Islet of Langerhans (tissue), 1 donor: ENCODE measurements at regions not wholly inside any gene's neighbourhood (a gene's known extent, or its start where the extent isn't known, plus 50 kb on each side); places are given as distances from the start of the nearest gene placed in this dataset.

Experiments used
- FAIRE-seq: peaks from one replicate; lab custom pipeline; 2011; peaks lifted over from hg19 to GRCh38; lab: Jason Lieb, UNC

GRCh38 chr2:105649534-105649933 lies 95.2 kb upstream of the NCK2 start:
- no peak for FAIRE-seq

DNA sequence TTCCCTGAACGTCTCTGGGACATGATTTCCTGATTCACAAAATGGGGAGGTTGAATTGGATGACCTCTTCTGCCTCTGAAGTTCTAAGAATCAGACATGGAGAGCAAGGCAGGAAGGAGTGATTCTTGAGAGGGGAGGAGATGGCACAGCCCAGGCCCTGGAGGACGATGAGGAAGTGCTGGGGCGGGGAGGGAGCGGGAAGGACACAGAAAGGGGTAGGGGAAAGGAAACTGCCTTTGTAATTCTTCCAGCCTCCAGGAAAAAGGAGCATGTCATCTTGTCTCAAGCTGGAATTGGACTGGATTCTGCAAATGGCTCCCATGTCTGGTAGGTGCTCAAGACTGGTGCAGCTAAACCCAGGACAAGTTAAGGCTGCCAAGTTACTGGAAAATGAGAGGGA lies 97.0 kb upstream of the NCK2 start:
- no peak for FAIRE-seq

GRCh38 chr2:105646774-105647076 lies 98.0 kb upstream of the NCK2 start:
- FAIRE-seq: no peak

GRCh38 chr2:105645938-105646773 lies 98.6 kb upstream of the NCK2 start:
- FAIRE-seq: no peak

DNA sequence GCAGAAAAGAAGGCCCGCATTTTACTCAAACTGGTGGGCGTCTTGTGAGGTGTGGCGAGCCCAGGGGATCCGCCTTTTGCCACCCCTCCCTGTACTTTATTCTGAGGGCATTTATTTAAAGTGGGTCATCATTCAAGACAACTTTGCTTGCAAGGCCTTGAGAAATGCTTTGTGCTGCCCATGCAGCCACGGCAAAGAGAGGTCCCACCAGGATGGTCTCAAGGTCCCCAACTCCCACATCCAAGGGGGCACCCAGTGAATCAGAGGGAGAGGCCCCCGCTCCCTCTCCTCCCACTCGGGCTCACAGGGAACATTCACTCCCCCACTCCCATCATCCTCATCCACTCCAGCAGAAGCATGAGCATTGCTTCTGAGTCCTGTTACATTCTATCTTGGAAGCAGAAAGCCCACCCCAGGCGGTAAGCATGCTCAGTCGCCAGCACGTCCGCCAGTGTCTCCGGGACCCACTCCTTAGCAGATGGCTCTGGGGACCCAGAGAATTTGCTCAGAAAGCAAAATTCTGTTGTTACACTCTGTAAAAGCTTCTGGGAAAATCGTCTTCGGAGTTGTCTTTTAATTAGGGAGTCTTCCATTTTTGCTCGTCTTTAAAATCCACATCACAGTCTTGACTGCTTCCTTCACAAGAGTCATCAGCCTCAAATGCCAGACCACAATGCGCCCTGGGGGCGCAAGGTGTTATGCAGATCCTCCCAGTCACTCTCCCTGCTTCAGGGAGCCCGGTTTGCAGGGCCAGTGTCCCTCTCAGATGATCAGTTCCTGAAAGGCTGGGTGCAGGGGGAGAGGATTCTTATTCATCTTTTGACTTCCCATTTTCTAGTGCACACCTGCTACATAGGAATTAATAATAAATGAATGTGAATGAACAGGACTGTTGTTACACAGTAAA lies 99.4 kb upstream of the NCK2 start:
- no peak for FAIRE-seq

- no peak for FAIRE-seq
These were observed 100.3 kb upstream of the NCK2 start for GRCh38 chr2:105644174-105644980.

DNA sequence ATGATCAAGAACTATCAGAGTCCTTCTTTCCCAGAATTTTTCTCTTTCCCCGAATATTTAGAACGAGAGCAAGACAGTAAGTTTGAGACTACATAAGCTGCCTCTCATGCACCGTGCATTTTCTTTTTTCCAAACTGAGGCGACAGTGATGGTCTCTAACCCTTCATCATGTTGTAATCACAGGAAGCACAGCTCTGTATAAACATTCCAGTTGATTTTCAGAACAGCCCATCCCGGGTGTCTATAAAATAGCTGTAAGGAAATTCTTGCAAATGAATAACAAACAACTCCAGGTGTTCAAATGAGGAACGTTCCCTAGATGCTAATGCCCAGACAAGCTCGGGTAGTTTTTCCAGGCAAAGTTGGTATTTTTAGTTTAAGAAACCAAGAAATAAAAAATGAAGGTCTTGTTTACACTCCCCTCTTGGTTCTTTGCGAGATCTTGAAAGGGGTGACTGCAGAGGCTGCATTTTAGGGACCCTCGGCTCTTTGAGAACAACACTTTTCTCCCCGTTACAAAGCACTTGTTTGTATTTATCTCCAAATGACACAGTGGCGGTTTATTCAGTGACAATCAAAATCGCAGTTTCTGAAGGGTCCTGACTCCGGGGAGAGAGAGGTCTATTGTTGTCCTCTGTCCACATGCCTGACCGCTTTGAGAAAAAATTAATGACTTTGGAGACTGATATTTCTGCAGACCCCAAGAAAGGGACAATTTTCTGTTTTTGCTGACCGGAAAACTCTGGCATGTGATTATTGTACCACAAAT lies 101.1 kb upstream of the NCK2 start:
- no peak for FAIRE-seq

- FAIRE-seq: no peak
These were observed 103.3 kb upstream of the NCK2 start for GRCh38 chr2:105641389-105641811.

DNA sequence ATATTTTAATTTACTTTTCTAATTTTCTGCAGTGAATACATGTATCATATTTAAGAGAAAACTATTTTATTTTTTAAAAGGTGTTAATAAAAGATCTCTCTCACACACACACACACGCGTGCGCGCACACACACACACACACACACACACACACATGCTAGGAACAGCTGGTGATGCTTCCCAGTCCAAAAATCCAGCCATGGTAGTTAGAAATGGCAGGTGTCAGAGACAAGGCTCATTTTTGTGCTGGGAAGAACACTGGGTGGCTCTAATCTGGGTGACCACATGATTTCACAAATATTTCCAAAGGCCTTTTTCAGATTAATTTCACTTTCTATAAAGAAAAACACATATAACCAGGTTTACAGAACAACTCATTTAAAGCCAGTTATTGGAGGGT lies 104.5 kb upstream of the NCK2 start:
- no peak for FAIRE-seq

DNA sequence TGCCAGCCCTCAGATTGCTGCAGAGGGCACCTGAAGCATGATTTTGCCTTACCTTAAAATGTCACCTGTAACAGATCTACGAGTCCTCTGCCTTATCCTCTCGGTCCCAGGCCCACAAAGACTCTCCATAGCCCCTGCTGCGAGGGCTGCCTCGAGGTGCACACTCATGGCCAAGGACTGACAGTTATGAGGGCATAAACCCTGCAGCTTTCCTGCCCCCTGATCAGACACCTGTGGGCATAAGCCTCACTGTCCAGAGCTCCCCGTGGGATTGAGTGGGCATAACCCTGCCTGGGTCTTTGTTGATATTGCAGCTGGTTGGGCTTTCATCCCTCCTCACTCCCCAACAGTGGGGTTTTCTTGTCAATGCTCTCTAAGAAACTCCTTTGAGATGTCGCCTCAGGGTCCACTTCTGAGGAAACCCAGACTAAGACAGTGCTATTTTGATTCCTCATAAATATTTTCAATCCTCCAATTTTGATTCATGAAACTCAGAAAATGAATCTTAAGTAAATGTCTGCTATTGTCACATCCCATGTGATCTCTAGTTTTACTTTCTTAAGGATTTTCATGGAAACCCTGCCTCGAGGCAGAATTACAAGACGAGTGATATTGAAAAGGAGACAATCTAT lies 108.5 kb upstream of the NCK2 start:
- no peak for FAIRE-seq

- no peak for FAIRE-seq
These were observed 109.1 kb upstream of the NCK2 start for GRCh38 chr2:105635564-105635963.

- FAIRE-seq: no peak
These were observed 110.5 kb upstream of the NCK2 start for GRCh38 chr2:105634198-105634597.

- FAIRE-seq: no peak
These were observed 112.8 kb upstream of the NCK2 start for GRCh38 chr2:105631922-105632321.

DNA sequence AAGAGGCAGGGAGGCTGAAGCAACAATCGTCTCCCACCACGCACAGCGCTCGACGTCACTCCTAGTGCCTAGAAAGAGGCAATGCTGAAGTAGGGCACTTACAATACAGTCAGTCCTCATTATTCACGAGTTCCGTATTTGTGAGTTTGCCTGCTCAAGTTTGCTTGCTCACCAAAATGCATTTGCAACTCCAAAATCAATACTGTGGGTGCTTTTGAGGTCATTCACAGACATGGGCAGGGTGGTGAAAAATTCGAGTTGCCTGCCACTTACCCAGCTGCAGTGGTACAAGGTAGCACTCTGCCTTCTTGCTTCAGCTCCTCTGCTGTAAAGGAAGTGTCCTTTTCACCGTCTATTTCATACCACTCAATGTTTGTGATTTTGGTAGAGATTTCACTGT lies 113.7 kb upstream of the NCK2 start:
- FAIRE-seq: no peak

DNA sequence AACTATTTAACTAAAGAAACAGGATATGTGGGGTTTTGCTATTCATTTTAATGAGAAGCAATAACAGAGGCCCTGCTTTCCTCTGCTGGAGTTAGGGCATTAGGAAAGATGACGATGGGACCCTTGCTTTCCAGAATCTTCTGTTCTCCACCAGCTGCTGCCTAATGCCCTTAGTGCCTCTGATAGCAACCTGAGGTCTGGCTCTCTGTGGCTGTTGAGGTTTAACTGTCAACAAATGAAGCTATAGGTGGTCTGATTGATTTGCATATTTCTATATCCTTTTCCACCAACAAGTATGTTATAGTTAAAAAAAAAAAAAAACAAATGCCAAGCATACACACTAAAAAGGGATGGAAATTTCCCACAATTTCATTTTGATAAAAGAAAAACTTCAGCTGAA lies 115.1 kb upstream of the NCK2 start:
- FAIRE-seq: no peak

GRCh38 chr2:105627534-105627933 lies 117.2 kb upstream of the NCK2 start:
- no peak for FAIRE-seq

DNA sequence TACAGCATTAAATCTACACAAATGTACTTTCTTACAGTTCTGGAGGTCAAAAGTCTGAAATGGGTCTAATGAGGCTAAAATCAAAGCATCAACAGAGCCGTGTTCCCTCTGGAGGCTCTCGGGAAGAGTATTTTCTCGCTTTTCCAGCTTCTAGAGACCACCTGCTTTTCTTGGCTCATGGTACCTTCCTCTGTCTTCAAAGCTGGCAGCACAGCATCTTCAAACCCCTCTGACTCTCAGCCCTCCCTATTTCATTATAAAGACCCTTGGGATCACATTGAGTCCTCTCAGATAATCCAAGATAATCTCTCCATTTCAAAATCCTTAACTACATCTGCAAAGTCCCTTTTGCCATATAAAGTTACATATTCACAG lies 117.8 kb upstream of the NCK2 start:
- no peak for FAIRE-seq

DNA sequence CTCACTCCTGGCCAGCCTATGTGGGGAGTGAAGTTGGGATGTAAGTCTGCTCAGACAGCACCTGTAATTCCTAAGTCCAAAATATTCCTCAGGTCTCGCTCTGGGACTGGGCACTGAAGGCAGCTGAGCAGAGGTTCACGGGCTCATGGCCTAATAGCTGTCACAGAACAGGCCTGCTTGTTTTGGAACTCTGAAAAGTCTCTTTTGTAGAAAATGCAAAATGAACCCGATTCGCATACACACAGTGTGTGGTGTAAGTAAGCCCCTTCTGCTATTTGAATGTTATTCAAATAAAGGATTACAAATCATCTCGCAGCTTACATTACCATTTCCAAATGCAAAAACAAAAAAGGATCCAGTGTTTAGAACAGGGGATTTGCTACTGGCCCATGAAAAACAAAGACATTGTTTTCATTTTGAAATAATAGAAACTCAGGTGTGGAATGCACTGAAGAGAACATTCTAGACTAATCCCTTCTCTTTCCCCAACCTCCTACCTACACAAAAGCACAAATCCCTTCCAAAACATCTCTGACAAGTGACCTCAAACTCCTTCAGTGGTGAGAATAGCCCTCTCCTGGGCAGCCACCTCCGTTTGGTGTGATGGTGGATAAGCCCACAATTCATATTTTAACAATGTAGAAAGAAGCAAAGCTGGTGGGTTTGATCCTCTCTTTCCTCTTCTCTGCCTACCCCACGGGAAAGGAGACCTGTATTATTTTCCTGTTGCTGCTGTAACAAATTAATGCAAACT lies 118.3 kb upstream of the NCK2 start:
- no peak for FAIRE-seq

- FAIRE-seq: no peak
These were observed 119.1 kb upstream of the NCK2 start for GRCh38 chr2:105625632-105626031.

GRCh38 chr2:105621038-105621437 lies 123.7 kb upstream of the NCK2 start:
- no peak for FAIRE-seq

DNA sequence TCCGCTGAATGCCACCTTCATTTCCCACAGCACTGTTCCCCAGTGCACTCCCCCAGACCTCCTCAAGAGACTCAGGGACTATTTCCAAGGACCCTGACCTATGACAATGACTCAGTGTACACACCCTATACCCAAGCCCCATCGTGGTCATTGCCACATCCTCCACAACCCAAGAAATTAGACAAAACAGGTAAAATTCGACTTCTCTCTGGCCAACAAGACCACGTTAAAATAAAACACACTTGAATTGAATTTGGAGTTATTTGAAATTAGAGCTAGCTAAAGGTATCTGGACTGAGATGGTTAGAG lies 126.4 kb upstream of the NCK2 start:
- no peak for FAIRE-seq
